ENCODE measurements at regions not wholly inside any gene's neighbourhood (a gene's known extent, or its start where the extent isn't known, plus 50 kb on each side); places are given as distances from the start of the nearest gene placed in this dataset.

GRCh38 chr12:85714425-85714824 lies 121.8 kb downstream of the RASSF9 start:
- no peak for TF ChIP-seq POLR2A (IDR thresholded peaks at IDR 0.05)
- no peak for TF ChIP-seq CTCF (IDR thresholded peaks at IDR 0.05)

Data from Peyer's patch (tissue), 4 donors.